ENCODE measurements at regions not wholly inside any gene's neighbourhood (a gene's known extent, or its start where the extent isn't known, plus 50 kb on each side); places are given as distances from the start of the nearest gene placed in this dataset.

DNA sequence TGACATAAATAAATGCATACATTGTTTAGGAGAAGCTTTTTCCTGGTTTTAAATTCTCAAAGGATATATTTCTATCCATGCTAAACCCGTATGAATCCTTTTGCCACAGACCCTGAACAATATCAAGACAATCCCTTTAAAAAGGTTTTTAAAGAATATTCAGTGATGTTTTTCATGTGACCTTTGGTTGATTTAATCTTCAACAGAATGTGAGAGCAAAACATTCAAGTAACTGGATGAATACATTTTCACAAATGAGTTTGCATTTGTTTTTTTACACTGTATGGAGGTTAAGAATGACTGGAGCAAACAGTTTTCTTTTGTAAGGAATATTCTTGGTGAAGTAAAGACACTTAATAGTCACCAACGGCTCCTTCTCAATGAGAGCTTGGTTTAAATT lies 139.4 kb upstream of the CWC22 start:
- no peak for TF ChIP-seq CTCF (IDR thresholded peaks at IDR 0.05; ENCODE audit: low read length, missing control alignments)
- no peak for DNase-seq (ENCODE audit: low read depth)

GRCh38 chr2:180146114-180146513 lies 139.0 kb upstream of the CWC22 start:
- H3K4me3 ChIP-seq (replicated peaks; ENCODE audit: low read depth, low read length), result no peak overlapping the region
- no peak for TF ChIP-seq CTCF (IDR thresholded peaks at IDR 0.05; ENCODE audit: low read length, missing control alignments)
- no peak for DNase-seq (ENCODE audit: low read depth)

More for the DNA sequence above, 139.4 kb upstream of the CWC22 start:
- no peak overlapping the region for H3K4me3 ChIP-seq (replicated peaks; ENCODE audit: low read depth, low read length)

DNA sequence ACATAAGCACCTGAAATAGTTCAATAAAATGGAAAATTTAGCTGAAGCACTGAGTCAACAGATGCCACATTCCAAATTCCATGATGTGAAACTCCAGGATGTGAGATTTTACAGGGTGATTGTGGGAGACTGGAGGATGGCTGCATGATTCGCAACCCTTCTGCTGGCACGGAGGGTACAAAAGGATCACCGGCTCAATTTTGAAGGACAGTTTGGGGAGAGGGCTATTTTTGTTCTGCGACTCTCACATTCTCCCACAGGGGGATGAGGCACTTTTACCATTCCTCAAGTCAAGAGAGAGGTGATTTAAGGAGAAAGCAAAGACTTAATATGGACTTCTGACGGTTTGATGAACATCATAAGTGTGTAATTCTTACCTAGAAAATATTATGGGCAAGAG lies 138.1 kb upstream of the CWC22 start:
- no peak for TF ChIP-seq CTCF (IDR thresholded peaks at IDR 0.05; ENCODE audit: low read length, missing control alignments)
- no peak for DNase-seq (ENCODE audit: low read depth)
- no peak overlapping the region for H3K4me3 ChIP-seq (replicated peaks; ENCODE audit: low read depth, low read length)

DNA sequence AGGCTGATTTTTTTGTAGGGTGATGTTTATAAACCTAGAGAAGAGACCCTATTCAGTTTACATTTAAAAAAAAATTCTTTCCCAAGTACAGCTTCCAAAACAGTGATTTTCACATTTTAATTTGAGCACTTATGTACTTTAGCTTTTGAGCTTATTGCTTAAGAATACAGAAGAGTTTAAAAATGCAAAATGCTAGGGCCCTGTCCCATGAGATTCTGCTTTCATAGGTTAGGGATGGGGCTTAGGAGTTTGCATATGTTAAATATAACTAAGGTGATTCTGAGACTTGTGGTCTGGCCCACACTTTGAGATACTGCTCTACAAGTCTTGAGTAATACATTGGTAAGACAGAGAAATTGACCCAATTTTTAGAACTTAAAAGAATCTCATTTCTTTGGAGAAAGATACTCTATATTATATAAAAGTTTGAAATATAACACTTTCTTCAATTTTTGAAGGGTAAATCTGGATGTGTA lies 137.3 kb upstream of the CWC22 start:
- H3K4me3 ChIP-seq (replicated peaks; ENCODE audit: low read depth, low read length), result no peak overlapping the region
- DNase-seq (ENCODE audit: low read depth), result no peak
- no peak for TF ChIP-seq CTCF (IDR thresholded peaks at IDR 0.05; ENCODE audit: low read length, missing control alignments)

- TF ChIP-seq CTCF (IDR thresholded peaks at IDR 0.05; ENCODE audit: low read length, missing control alignments), result no peak
- no peak for DNase-seq (ENCODE audit: low read depth)
- no peak overlapping the region for H3K4me3 ChIP-seq (replicated peaks; ENCODE audit: low read depth, low read length)
These were observed 136.7 kb upstream of the CWC22 start for GRCh38 chr2:180143633-180144337.

GRCh38 chr2:180141600-180141999 lies 134.5 kb upstream of the CWC22 start:
- DNase-seq (ENCODE audit: low read depth), result no peak
- no peak overlapping the region for H3K4me3 ChIP-seq (replicated peaks; ENCODE audit: low read depth, low read length)
- no peak for TF ChIP-seq CTCF (IDR thresholded peaks at IDR 0.05; ENCODE audit: low read length, missing control alignments)

DNA sequence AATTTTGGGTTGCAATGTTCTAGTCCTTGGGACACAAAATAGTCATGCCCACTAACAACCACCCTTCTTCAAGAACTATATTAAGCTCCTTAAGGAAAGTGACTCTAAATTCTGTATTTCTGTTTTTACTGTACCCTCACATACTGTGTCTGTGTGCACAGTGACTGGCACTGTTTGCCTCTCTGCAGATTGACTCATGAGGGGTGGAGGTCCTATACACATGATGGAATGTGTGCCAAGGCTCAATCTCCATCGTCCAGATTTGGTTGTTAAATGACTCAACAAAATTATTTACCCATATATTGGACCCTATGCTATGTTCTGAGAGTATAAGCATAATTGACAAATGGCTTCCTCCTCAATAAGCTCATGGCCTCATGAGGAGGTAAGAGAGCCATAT lies 126.6 kb upstream of the CWC22 start:
- no peak for DNase-seq (ENCODE audit: low read depth)
- H3K4me3 ChIP-seq (replicated peaks; ENCODE audit: low read depth, low read length), result no peak overlapping the region
- no peak for TF ChIP-seq CTCF (IDR thresholded peaks at IDR 0.05; ENCODE audit: low read length, missing control alignments)
